ENCODE measurements at regions not wholly inside any gene's neighbourhood (a gene's known extent, or its start where the extent isn't known, plus 50 kb on each side); places are given as distances from the start of the nearest gene placed in this dataset.

- no peak for DNase-seq (ENCODE audit: low read depth)
- no peak for TF ChIP-seq CTCF (IDR thresholded peaks at IDR 0.05; ENCODE audit: insufficient read depth, low read length)
Measured at GRCh38 chr22:25437414-25438160, 126.9 kb upstream of the GRK3 start.

GRCh38 chr22:25447067-25447685 lies 117.3 kb upstream of the GRK3 start:
- TF ChIP-seq CTCF (IDR thresholded peaks at IDR 0.05; ENCODE audit: insufficient read depth, low read length), result no peak
- DNase-seq (ENCODE audit: low read depth), result peak; percentile 6
- no peak overlapping the region for H3K4me3 ChIP-seq (ENCODE audit: low read depth, low read length)

More at GRCh38 chr22:25437414-25438160, 126.9 kb upstream of the GRK3 start:
- H3K4me3 ChIP-seq (ENCODE audit: low read depth, low read length), result no peak overlapping the region

- TF ChIP-seq CTCF (IDR thresholded peaks at IDR 0.05; ENCODE audit: insufficient read depth, low read length), result peak; percentile 97
- H3K4me3 ChIP-seq (ENCODE audit: low read depth, low read length), result peak overlapping the region; percentile 91
- DNase-seq (ENCODE audit: low read depth), result peak; percentile 79
Measured at GRCh38 chr22:25447686-25448434, 116.6 kb upstream of the GRK3 start.

- H3K4me3 ChIP-seq (ENCODE audit: low read depth, low read length), result peak overlapping the region; percentile 91
- no peak for TF ChIP-seq CTCF (IDR thresholded peaks at IDR 0.05; ENCODE audit: insufficient read depth, low read length)
- DNase-seq (ENCODE audit: low read depth), result peak; percentile 48
Measured at GRCh38 chr22:25448435-25449051, 115.9 kb upstream of the GRK3 start.

- DNase-seq (ENCODE audit: low read depth), result peak; percentile 16
Measured at GRCh38 chr22:25449781-25450317, 114.6 kb upstream of the GRK3 start.

More at GRCh38 chr22:25449781-25450317, 114.6 kb upstream of the GRK3 start:
- no peak for TF ChIP-seq CTCF (IDR thresholded peaks at IDR 0.05; ENCODE audit: insufficient read depth, low read length)
- peak overlapping the region; percentile 91 for H3K4me3 ChIP-seq (ENCODE audit: low read depth, low read length)
